Liver (tissue), 2 donors: ENCODE measurements at regions not wholly inside any gene's neighbourhood (a gene's known extent, or its start where the extent isn't known, plus 50 kb on each side); places are given as distances from the start of the nearest gene placed in this dataset.

ENCODE experiments used
- YY1 ChIP-seq: IDR thresholded peaks from 2 replicates; pipeline ENCODE4 v1.6.1; 2016; ENCODE audit warnings: antibody characterized with exemption, mild to moderate bottlenecking
- TF ChIP-seq, protein P1 (sequence below): fragments of 150-350 bp; IDR thresholded peaks from 2 replicates; pipeline ENCODE4 v1.5.1; 2017; ENCODE audit warnings: improper control_type of control experiment, low read depth, low read length; ENCODE audit not compliant: missing input control
- TF ChIP-seq, protein P2 (sequence below): IDR thresholded peaks from 2 replicates; pipeline ENCODE4 v1.6.1; 2016; ENCODE audit warnings: antibody characterized with exemption
- donor health status: healthy.

DNA sequence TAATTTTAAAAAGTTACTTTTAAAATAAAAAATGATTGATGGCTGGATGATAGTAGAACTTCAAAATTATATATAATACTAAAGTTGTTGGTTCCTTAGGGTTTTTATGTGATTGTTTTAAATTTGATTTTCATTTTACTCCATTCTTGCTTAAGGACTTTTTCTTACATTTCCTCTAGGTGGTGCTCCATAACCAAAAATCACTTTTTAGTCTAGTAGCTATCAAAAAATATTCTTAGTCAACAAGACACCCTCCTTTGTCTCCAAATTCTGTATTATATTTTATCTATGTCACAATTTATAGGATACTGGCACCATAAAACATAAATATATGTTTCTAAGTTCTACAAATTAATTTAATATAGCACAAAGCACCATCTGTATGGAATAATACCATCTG lies 67.2 kb upstream of the BRWD3 start:
- TF ChIP-seq, protein P1, sequence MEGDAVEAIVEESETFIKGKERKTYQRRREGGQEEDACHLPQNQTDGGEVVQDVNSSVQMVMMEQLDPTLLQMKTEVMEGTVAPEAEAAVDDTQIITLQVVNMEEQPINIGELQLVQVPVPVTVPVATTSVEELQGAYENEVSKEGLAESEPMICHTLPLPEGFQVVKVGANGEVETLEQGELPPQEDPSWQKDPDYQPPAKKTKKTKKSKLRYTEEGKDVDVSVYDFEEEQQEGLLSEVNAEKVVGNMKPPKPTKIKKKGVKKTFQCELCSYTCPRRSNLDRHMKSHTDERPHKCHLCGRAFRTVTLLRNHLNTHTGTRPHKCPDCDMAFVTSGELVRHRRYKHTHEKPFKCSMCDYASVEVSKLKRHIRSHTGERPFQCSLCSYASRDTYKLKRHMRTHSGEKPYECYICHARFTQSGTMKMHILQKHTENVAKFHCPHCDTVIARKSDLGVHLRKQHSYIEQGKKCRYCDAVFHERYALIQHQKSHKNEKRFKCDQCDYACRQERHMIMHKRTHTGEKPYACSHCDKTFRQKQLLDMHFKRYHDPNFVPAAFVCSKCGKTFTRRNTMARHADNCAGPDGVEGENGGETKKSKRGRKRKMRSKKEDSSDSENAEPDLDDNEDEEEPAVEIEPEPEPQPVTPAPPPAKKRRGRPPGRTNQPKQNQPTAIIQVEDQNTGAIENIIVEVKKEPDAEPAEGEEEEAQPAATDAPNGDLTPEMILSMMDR, result peak; percentile 35
- TF ChIP-seq YY1, result no peak
- TF ChIP-seq, protein P2, sequence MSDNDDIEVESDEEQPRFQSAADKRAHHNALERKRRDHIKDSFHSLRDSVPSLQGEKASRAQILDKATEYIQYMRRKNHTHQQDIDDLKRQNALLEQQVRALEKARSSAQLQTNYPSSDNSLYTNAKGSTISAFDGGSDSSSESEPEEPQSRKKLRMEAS, result no peak
